Hematopoietic multipotent progenitor cell treated with erythropoietin and hydrocortisone succinate and interleukin-3 and kit ligand, for 4 days (in vitro differentiated cells): ENCODE measurements at regions not wholly inside any gene's neighbourhood (a gene's known extent, or its start where the extent isn't known, plus 50 kb on each side); places are given as distances from the start of the nearest gene placed in this dataset.
"Not testable (repeated sequence)": the region's sequence is repeated elsewhere in the genome, so short reads cannot be mapped to it uniquely, and the experiment has no call there.

Experiments used
- DNase-seq: peaks from one replicate; pipeline ENCODE4 v3.0.0-alpha.2; 2015

DNA sequence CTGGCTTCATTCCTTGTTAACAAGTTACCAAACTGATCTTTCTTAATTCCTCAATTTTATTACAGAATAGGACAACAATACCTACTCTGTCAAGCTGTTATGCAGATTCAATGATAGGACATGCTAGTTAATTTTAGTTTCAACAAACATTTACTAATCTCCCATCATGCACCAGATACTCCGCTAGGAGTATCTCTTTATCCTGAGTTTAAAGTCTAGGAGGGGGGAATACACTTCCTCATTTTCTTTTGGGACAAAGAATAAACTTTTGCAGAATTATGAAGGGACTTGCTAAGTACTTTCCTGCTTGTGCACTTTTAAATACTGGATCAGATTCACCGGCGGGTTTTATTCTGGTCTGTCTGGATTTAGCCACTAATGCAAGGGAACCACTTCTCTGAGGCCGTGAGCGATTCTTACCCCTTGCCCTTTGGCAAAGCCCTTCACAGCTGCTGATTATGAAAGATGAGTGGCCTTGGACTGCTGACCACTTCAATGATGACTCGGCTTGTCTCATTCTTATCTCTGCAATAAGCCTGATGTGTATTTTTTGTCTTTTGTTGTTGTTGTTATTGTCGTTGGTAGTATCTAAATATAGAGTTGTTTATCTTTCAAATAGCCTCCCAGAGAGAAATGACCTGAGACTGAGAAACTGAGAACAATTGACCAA is 73.9 kb downstream of the RMI1 start:
- DNase-seq: no peak

DNA sequence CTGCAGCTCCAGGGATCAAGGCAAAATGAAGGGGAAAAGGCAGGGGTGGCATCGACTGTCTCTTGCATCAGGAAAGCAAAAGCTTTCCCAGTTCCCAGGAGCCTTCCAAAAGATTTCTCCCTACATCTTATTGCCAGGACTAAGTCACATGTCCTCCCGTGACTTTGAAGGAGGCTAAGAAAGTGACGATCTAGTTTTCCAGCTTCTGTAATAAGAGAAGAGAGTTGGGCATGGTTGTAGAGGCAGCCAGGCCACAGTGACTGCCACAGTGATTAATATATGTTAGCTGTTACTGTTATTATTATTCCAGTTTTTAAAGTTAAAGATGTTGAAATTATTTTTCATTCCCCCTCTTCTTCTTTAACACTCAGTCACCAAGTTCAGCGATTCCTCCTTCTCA is 77.1 kb downstream of the RMI1 start:
- DNase-seq: no peak

DNA sequence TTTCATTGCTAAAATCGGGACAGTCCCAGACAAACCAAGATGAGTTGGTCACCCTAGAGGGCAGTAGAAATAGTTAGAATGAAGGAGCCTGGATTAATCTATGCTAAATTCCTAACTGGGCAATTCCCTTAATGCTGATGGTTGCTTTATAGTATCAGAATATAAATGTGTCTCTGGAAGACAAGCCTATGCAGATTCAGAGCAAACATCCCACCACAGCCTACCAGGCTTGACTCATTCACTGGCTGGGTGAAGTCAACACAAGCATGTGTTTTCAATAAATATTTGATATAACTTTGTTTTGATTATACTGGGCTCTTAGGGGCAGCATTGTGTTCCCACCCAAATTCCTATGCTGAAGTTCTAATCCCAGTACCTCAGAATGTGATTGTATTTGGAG is 79.3 kb downstream of the RMI1 start:
- DNase-seq: no peak

DNA sequence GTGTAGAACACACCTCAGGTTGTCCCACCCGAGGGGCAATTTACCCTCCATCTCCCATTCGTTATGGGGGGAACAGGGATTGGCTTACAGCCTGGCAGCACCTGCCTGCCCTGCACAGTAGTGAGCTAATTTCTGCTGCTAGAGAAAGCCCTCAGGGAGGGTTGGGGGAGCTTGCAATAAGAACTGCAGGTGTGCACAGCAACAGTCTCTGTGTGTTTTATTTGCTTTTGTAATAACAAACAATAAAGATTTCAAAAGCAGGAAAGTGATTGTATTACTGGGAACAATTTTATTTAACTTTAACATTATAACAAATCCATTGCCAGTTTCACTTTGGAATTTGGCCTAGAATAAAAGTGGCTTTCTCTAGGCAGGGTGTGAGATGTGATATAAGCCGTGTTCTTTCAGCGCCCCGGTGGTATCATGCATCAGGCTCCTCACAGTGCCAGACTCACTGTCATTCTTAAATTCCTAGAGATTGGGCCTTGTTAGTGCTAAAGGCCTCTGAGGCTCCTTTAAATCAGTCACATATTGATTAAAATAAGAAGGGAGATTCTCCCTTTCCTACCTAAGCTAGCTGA is 81.1 kb downstream of the RMI1 start:
- DNase-seq: no peak

DNA sequence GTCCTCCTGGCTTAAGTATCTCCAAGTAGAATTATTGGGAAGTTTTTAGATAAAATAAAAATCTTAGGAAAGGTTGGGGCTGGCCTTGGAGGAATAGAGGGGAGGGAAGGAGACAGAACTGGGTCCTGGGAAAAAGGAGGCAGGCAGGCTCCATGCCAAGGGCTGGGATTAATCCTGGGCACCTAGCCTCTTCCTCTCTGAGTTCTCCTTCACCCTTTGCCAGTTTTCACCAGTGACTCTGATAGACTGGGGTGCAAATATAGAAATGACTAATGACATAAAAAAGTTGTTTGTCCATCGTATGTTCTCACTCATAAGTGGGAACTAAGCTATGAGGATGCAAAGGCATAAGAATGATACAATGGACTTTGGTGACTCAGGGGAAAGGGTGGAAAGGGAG is 81.9 kb downstream of the RMI1 start:
- no peak for DNase-seq

DNA sequence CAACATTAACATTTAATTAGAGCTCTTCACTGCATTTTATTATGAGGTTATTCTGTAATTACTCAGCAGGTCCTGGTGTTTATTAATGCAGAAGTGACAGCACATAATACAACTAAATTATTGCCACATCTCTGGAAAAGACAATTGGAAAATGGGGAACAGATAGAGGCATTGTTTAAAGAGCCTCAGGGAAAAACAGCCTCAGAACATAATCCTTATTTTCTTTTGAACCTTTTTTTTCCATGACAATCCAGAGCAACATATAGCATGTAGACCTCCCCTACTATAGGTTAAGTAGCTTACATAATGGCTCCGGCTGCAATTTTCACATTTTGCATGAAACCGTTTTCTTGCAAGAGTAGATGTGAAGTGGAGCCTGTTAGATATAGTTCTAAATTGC is 87.2 kb downstream of the RMI1 start:
- DNase-seq: no peak

DNA sequence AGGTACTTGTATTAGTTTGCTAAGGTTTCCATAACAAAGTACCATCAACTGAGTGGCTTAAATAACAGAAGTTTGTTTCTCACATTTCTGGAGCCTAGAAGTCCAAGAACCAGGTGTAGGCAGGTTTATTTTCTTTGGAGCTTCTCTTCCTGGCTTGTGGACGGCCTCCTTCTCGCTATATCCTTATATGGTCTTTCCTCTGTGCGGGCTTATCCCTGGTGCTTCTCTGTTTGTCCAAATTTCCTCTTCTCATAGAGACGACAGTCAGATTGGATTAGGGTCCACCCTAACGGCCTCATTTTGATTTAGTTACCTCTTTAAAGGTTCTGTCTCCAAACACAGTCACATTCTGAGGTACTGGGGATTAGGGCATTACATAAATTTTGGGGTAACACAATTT is 88.3 kb downstream of the RMI1 start:
- no peak for DNase-seq

DNA sequence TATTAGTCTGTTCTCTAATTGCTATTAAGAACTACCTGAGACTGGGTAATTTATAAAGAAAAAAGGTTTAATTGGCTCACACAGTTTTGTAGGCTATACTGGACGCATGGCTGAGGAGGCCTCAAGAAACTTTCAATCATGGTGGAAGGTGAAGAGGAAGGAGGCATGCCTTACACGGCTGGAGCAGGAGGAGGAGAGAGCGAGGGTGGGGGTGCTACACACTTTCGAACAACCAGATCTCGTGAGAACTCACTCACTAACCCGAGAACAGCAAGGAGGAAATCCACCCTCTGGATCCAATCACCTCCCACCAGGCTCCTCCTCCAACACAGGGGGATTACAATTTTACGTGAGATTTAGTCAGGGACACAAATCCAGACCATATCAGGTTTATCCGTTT is 90.0 kb downstream of the RMI1 start:
- DNase-seq: no peak

DNA sequence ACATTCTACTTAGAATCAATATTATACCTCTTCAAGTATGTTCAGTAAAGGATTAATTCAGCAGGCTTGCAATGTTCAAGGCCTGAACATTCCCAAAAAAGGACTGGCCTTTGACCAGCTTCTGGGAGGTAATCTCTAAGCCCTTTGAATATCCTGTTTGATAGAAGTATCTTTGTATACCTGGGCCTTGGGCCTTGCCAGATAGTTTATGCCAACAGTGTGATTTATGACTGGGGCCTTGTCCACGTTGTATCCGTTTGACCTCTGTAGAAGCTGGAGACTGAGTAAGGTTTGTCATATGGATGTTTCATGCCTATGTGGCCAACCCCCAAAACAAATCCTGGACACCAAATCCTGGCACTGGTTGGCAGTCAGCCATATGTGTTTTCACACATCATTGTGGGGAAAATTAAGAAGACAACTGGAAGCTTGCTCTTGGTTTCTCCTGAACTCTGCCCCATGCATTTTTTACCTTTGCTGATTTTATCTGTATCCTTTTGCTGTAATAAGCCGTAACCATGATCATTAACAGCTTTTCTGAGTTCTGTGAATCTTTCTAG is 92.1 kb downstream of the RMI1 start:
- no peak for DNase-seq

DNA sequence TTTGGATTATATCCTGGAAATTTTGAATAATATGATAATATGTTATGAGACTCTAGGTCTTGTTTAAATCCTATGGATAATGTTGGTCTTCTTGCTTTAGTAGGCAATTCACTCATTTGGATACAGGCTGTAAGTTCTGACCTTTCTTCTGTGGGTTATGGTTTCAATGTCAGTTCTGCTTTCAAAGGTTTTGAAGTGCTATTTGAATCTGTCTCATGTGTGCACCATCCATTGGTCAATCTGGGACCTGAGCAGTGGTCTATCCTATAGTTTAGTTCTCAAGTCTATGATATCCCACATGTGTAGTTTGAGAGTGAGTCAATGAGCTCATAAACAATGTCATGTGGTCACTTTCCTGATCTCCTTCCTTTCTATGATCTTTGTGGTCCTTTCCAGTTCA is 94.4 kb downstream of the RMI1 start:
- no peak for DNase-seq

DNA sequence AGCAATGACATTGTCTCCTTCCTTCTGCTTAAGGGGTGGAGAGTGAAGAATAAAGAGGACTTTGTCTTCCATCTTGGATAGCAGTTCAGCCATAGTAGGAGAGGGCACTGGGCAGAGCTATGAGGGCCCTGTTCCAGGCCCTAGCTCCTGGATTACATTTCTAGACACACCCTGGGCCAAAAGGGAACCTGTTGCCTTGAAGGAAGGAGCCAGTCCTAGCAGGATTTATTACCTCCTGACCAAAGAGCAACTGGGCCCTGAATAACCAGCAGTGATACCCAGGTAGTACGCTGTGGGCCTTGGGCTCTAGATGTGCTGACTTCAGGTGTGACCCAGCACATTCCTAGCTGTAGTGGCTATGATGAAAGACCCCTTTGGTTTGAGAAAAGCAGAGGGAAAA is 95.8 kb downstream of the RMI1 start:
- no peak for DNase-seq

DNA sequence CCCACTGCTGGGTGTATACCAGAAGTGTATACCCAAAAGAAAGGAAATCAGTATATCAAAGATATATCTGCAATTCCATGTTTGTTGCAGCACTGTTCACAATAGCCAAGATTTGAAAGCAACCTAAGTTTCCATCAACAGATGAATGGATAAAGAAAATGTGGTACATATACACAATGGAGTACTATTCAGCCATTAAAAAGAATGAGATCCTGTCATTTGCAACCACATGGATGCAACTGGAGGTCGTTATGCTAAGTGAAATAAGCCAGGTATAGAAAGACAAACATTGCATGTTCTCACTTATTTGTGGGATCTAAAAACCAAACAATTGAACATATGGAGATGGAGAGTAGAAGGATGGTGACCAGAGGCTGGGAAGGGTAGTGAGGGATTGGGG is 97.2 kb downstream of the RMI1 start:
- not testable (repeated sequence) for DNase-seq

DNA sequence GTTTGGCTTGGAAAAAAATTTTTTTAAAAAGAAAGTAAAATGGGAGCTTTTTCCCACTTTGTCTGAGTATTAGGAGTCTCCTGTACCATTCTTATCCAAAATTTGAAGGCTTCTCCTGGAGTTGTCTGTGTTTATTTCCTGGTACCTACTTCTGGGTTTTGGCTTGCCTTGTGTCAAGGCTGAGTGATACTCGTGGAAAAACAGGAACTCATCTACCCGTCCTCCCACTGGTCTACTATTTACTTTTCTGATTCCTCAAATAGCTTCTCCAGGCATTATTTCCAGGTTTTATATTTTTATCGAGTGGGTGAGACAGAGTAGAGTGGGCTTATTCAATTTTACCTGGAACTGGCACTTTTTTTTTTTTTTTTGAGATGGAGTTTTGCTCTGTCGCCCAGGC is 99.4 kb downstream of the RMI1 start:
- DNase-seq: no peak

DNA sequence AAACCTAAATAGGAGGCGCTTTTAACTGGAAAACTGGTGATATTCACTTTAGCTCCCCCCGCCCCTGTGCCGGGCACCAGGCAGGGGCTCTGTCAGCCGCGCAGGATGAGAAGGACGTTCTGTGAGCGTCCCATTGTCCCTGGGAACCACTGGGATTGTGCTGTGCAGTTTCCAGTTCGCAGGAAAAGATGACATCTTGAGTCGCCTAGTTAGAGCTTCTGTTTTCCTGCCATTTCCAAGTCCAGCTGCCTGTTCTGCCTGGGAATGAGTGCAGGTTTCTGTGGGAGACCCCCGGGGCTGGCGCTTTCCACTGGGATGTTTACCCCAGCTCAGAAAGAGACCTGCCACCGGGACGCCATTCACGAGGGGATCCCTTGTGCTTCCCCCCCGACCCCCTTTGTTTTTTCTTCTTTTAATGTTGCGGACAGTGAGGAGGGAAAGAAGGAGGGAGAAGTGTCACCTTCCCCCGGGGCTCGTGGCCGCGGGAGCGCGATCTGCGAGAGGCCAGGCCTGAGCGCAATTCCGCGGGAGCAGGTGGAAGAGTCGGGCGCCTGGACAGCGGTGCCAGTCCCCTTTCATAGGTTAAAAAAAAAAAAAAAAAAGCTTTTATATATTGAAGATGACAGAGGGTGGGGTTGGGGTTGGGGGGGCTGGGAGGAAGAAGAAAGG is 121.5 kb downstream of the RMI1 start:
- no peak for DNase-seq

DNA sequence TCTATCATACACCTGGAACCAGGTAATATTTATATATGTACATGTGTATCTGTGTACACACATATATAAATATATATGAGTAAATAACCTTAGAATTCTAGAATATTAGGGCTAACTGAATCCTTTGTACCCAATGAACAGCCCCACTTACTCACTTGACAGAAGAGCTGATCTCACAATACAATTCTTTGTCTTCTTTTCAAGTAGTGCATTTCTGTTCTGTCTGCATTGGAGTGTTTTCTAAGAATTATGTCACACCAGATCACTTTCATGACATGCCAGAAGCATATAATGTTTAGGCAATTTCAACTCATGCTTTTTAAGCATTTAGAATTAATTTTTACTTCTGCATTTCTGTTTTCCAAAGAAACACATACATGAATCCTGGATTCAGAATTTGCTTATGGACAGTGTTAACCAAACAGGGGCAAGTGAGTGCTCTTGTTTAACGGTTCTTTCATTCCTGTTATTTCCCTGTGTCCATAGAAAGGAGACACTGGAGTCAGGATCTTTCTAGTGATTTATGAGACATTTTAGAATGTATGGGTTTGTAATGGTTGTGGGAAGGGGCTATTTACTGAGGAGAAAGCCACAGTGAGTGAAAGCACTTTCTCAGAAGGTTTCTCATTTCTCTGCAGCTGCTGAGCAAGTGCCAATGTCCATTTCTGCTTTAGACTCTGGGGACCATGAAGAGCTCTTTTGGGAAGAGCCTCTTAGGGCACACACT is 123.2 kb downstream of the RMI1 start:
- DNase-seq: no peak

DNA sequence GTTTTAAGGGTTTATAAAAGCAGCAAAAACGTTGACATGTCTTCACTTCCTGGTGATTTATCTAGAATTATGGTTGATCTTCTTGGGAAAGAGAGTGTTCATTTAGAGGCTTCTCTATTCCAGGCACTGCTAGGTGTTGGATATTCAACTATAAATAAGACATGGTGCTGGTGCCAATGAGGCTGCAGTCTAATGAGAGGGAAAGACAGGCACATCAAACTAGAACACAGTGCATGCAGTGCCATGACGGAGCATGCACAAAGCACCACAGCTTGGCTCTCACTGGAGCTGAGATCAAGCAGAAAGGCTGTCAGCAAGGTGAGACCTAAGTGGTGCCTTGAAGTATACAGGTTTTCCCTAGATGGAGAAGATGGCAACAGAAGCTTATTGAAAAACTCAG is 126.5 kb downstream of the RMI1 start:
- no peak for DNase-seq

DNA sequence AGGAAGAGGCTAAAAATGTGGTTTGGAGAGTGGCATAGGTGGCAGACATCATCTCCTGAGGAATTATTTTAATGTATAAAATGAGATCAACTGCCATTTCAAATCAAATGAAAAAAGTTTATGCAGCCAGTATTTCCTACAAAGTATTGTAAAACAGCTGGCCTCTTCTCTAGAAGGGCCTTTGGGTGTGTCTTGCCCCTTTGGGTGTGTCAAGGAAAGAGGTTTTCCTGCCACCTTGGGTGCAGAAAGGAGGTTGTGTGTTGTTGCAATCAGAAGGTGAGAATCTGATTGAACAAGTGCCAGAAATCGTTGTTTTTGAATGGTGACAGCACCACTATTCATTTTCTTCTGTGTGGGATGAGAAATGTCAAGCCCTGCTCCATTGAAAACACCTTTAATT is 127.4 kb downstream of the RMI1 start:
- DNase-seq: no peak

DNA sequence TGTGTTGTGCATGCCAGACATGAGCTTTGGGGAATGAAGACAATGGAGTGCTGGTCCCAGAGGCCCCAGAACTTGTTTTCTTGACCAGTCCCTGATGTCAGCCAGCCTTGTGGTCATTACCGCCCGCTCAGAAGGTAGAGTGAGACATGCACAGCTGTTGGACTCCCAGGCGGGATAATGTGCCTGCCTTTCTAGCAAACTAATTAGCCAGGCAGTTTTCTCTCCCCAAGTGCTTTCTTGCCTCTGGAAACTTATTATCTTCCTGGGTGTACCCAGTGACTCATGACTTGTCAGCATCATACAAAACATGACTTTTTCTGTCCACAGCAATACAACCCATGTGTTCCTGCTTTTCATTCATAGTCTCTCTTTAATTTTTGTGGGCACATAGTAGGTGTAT is 131.1 kb downstream of the RMI1 start:
- no peak for DNase-seq

DNA sequence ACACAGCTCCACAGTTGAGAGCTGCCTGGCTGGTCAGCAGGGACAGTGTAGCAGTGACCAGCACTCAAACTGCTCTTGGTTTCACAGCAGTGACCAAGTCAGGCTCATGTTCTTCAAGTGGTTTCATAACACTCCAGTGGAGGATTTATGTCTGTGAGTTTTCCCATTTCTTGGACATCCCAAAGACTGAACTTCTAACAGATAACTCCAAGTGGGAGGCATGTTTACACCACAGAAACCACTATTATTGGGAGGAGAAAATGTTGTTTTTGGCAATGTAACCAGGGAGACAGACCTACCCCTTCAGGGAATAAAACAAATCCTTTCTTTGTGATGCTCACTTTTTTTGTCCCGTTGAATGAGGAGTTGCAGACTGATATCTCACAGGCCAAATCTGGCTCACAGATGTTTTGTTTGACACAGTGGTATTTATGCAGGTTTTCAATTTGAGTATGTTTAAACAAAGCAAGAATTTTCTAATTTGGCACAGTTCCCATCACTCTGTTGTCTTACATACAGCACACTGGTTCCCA is 141.5 kb downstream of the RMI1 start:
- no peak for DNase-seq

DNA sequence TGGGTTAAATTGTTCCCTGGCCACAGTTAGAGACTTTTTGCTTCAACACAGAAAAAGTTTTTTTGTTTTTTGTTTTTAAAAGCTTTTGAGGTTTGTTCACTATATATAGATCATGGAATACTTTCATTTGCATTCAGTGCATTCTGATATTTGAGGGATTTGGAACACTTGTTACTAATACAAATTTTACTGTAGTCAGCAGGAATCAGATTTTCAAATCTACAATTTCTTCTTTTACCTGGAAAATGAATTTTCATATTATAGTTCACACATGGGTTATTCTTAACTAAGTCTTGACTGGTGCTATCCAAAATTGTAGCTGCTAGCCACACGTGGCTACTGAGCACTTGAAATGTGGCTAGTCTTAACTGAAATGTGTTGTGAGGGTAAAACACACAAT is 142.0 kb downstream of the RMI1 start:
- no peak for DNase-seq

DNA sequence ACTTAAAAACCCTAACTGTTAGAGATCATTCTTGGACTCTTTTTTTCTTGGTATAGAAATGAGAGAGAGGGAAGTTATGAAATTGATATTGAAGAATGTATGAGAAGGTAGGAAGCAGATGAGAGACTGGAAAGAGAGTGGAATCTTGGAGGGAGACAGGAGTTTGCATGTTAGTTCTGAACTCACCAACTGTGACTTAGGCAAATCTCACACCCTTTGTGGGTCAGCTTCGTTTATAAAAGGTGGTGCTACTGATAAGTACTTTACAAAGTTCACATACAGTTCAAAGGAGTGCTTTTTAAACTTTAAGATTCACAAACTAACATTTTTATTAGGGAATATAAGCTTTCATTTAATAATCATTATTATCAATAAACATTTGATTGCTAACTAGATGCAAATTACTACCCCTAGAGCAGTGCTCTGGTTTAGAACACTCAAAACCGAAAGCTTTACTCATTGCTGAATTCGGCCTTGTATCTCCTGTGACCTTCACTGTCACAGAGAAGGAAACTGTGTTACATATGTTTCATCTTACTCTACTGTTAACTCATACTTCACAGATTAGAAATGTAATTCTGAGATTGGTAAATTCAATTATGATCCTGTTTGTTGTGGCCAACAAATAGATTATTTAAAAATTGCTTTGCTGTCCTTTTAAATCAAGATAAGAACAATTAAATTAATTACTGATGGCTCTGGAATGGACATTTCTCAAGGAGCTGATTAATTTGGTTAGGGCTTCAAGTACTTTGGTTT is 143.2 kb downstream of the RMI1 start:
- DNase-seq: no peak

DNA sequence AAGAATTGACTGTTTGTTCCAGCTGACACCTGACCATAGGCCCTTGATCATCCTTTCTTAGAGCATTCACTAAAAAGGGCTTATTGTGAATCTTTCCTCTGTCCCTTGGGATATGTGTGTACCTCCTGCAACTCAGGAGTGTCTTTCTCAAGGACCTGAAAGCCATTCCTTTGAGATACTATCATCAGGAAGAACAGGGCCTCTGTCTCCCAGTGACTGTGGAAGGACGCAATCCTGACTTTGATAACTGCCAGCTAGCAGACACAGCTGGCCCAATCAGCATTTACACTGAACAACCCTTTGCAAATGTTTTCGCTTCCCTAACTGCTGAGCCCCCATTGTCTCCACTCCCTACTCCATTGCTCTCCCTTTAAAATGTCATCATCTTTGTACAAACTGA is 144.4 kb downstream of the RMI1 start:
- no peak for DNase-seq

DNA sequence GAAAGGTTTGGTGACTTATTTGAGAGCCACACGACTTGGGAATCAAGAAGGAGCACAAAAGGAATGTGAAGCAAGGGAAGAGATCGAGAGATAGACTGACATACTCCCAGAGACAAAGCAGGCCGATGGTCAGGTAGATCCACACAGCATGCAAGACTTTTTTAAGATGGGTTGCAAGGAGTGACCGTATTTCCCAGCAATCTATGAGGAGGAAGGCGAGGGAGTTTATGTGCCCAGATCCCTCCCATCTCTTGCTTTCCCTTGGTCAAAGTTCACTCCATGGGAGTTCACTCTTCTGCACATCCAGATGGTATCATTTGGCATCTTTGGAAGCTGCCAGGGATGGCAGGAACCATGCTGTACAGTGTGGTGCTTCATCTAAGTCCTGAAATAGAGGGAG is 148.9 kb downstream of the RMI1 start:
- DNase-seq: no peak
